A204.1 (cell line): ENCODE measurements at regions not wholly inside any gene's neighbourhood (a gene's known extent, or its start where the extent isn't known, plus 50 kb on each side); places are given as distances from the start of the nearest gene placed in this dataset.

Experiments
- FAIRE-seq: peaks from 2 replicates; lab custom pipeline; 2012; peaks lifted over from hg19 to GRCh38; lab: Jason Lieb, UNC

DNA sequence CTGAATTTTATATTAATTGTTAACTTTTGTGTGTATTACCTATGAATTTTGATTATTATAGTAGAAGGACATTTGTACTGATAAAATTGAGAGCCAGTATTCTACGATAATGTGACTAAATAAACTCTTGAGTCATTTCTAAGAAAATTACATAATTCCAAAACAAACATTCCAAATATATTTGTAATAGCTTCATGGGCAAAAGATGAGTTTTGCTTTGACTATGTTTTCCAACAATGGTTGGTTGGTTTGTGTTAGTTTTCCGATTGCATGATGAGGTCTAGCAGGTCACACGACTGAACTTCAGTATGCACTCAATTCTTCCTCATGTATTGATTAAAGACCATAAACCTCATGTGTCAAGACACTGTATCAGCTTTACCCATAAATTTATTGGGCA, 71.7 kb upstream of the WDR75 start:
- peak; percentile 88 for FAIRE-seq

GRCh38 chr2:189370719-189371118, 70.6 kb upstream of the WDR75 start:
- no peak for FAIRE-seq

GRCh38 chr2:189372688-189373257, 68.5 kb upstream of the WDR75 start:
- FAIRE-seq, result no peak

DNA sequence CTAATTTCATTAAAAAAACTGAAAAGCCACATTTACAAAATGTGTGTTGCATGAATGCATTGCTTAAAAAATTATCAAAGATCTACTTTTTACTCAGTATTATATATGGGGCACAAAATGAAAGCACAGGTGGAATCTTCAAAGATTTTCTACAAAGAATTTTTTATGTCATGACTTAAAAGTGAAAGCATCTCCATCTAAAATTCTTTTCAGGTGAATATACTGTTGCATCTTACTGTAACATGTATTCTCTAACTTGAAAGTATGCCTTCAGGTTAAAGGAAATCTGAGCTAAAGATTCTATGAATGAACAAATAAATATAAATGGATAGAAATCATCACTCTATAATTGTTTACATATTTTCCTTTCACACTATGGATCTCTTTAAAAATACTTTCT, 66.8 kb upstream of the WDR75 start:
- peak; percentile 96 for FAIRE-seq

DNA sequence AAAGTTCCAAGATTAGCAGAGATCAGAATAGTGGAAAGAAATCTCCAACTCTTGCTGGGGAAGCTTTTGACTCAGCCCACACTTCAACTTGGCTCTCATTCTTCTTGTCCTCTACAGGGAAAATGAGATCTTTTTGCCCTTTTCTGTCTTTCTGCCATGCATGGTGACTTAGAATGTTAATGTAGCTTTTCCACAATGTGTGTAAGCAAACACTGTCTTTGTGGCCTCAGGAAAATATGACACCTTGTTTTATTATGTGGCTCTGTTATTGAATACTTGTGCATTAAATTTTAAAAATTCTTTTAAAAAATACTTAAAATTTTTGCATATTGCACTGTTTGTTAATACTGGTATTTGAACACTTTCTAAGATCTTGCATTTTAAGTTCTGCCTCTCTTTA, 65.4 kb upstream of the WDR75 start:
- FAIRE-seq, result no peak

DNA sequence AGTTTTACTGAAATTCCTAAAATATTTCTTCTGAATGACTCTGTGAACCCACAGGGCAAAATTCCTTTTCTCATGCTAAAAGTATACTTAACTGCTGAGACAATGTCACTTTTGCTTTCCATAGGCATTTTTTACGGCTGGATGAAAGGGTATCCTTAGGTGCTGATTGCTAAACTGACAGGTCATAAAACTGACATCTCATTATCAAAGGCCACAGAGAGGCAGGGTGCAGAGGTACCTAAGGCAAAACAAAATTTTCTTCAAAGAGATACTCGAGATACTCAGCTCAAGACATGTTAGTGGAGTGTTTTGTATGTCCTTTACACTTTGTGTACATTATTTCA, 62.0 kb upstream of the WDR75 start:
- FAIRE-seq, result no peak

DNA sequence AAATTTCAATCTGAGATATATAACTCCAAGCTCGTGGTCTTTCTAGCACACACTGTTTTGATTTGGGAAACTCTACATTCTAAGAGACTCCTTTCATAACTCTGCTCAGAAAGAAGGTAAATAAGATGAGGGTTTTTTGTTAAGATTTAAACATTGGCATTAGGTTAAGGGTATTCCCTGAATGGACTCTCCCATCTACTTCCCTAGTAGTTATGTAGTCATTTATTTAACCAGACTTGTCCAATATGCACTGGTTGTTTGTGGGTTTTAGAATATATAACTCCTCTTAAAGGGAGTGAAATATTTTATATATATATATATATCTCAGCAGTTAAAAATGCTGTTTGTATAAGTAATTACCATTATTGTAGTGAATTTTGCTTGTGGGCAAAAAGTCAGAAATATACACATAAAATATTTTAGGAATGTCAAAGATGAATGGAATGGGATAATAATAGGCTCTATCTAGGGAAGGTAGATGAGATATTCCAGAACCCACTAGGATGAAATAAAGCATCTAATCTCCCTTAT, 61.5 kb upstream of the WDR75 start:
- FAIRE-seq, result no peak

GRCh38 chr2:189382668-189383067, 58.6 kb upstream of the WDR75 start:
- no peak for FAIRE-seq

- FAIRE-seq, result no peak
Observed at GRCh38 chr2:189386741-189387140, 54.5 kb upstream of the WDR75 start.

DNA sequence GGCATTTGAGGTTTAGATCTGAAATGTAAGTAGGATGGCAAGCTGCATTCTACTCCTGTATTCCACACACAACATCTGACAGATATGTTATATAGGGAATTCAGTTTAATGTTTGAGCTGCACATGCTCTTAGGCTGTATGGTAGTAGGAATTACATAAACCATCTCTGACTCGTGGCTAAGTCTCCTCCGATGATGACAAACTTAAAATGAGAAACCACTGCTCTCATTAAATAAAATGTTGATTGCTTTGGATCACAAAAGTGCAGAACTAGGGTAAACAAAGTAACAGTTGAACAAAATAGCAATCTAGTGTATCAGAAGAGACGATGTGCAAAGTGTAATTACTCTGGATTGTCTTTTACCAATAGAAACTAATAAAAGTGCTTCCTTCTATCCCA, 50.1 kb upstream of the WDR75 start:
- FAIRE-seq, result no peak
